Gastroesophageal sphincter (tissue), 4 donors: ENCODE measurements at regions not wholly inside any gene's neighbourhood (a gene's known extent, or its start where the extent isn't known, plus 50 kb on each side); places are given as distances from the start of the nearest gene placed in this dataset.

Experiments
- ATAC-seq: fragments of 150-250 bp; one replicate; pipeline ENCODE4 v1.9.1; 2016; ENCODE audit warnings: mild to moderate bottlenecking, moderate library complexity
- H3K27ac ChIP-seq, 4 donors: fragments of 200-600 bp; sonication (generic) in 3 of 4; 1 replicate in 3 of 4; 2 replicates in 1 of 4; pipeline ENCODE4 v1.5.1; 2016 to 2019
- H3K27me3 ChIP-seq: fragments of 200-600 bp; sonication (generic); one replicate; pipeline ENCODE4 v1.5.1; 2019
- H3K36me3 ChIP-seq, 2 donors: fragments of 200-600 bp; sonication (generic); one replicate each; pipeline ENCODE4 v1.5.1; 2019; ENCODE audit warnings: control low read depth in 1 of 2
- H3K4me1 ChIP-seq, 3 donors: fragments of 200-600 bp; sonication (generic); 1 replicate in 2 of 3; 2 replicates in 1 of 3; pipeline ENCODE4 v1.5.1; 2016 to 2019; ENCODE audit warnings: control low read depth in 2 of 3
- H3K4me3 ChIP-seq, 2 donors: fragments of 200-600 bp; sonication (generic); one replicate each; pipeline ENCODE4 v1.5.1; 2019; ENCODE audit warnings: mild to moderate bottlenecking in 1 of 2, moderate library complexity in 1 of 2
- H3K9me3 ChIP-seq, 3 donors: fragments of 200-600 bp; sonication (generic); one replicate each; pipeline ENCODE4 v1.5.1; 2017 to 2019; ENCODE audit warnings: control low read depth in 2 of 3
- EP300 ChIP-seq: sonication (generic); formaldehyde crosslinking; IDR thresholded peaks from one replicate; pipeline ENCODE4 v1.6.1; 2017; ENCODE audit warnings: antibody characterized with exemption, mild to moderate bottlenecking
- POLR2A ChIP-seq, 2 donors: fragments of 450-650 bp; IDR thresholded peaks; one replicate each; pipeline ENCODE4 v1.6.1; 2017; ENCODE audit warnings: antibody characterized with exemption in 2 of 2, mild to moderate bottlenecking in 2 of 2, moderate library complexity in 1 of 2
- POLR2AphosphoS5 ChIP-seq: sonication (generic); formaldehyde crosslinking; IDR thresholded peaks from one replicate; pipeline ENCODE4 v1.6.1; 2017; ENCODE audit warnings: antibody characterized with exemption
- WGBS, 2 donors: methylation state at CpG; one replicate each; pipeline ENCODE4 v1.1.5; 2018; ENCODE audit warnings: low coverage in 1 of 2; 5-methylcytosine and 5-hydroxymethylcytosine counted together
- TF ChIP-seq, protein P1 (sequence below), 4 experiments: fragments of 200-600 bp in 2 of 4; fragments of 450-650 bp in 2 of 4; sonication (generic) in 1 of 4; IDR thresholded peaks; one replicate each; pipeline ENCODE4 v1.5.1; 2017 to 2019; ENCODE audit warnings: antibody characterized with exemption in 4 of 4, mild to moderate bottlenecking in 2 of 4, moderate library complexity in 2 of 4

DNA sequence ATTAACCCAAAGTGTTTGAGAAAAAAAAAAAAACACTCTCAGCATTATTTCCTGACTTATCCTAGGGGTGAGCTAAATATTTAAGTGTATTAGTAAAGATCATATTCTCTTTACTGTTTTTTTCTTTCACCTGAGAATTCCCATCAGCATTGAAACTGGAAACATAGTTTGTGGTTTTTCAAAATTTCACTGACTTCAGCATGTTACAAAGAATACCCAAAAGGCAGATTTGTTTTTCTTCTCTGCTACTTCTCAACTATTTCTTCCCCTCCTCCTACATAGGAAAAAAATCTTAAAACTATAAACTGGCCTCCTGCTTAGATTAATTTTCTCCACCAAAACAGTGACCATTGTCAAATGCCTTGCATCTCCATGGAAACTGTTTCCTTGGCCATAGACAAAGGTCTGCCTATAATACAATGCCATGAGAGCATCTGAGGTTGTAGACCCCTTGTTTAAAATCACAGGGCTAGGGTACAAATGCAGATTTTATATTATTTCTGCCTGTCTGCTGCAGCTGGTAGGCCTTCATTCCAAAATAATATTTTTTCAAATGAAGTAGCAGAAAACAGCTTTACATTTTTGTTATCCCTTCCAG, 179.7 kb upstream of the GALNT5 start:
- Histone ChIP-seq H3K27ac (no peak overlapping the region), H3K4me1 (no peaks in the 10 kb centered on the region), H3K4me3 (no peak overlapping the region), H3K36me3 (no peaks in the 10 kb centered on the region), H3K9me3 (peaks cover 0 to 5% (median 0%) of the 10 kb centered on the region in 3 donors), H3K27me3 (no peaks in the 10 kb centered on the region)
- TF ChIP-seq, protein P1, sequence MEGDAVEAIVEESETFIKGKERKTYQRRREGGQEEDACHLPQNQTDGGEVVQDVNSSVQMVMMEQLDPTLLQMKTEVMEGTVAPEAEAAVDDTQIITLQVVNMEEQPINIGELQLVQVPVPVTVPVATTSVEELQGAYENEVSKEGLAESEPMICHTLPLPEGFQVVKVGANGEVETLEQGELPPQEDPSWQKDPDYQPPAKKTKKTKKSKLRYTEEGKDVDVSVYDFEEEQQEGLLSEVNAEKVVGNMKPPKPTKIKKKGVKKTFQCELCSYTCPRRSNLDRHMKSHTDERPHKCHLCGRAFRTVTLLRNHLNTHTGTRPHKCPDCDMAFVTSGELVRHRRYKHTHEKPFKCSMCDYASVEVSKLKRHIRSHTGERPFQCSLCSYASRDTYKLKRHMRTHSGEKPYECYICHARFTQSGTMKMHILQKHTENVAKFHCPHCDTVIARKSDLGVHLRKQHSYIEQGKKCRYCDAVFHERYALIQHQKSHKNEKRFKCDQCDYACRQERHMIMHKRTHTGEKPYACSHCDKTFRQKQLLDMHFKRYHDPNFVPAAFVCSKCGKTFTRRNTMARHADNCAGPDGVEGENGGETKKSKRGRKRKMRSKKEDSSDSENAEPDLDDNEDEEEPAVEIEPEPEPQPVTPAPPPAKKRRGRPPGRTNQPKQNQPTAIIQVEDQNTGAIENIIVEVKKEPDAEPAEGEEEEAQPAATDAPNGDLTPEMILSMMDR (IDR thresholded peaks at IDR 0.05), result no peak
- TF ChIP-seq POLR2A (IDR thresholded peaks at IDR 0.05) (no peak), POLR2AphosphoS5 (no peak), EP300 (no peak)
- ATAC-seq, result no peak

DNA sequence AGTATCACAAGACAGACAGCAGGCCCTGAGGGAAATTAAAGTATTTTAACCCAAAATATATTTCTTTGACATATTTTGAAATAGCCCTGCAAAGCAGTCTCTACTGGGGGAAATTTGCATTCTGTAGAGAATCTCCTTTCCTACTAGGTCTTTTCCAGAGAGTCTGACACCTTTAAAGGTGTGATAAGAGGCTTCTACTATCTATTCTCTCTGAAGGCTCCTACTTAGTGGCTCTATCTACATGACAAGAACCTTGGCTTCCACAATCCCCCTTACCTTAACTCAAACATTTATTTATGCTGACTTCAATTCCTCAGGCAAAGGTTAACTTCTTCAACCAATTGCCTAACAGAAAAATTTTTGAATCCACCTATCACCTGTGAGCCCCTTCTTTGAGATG, 174.6 kb upstream of the GALNT5 start:
- no peak for ATAC-seq
- H3K4me1 ChIP-seq, result peaks cover 0 to 16% (median 4%) of the 10 kb centered on the region in 3 donors
- no peak overlapping the region for H3K27ac ChIP-seq
- no peak overlapping the region for H3K4me3 ChIP-seq
- TF ChIP-seq POLR2A (IDR thresholded peaks at IDR 0.05), result no peak
- no peak for TF ChIP-seq POLR2AphosphoS5
- H3K9me3 ChIP-seq, result no peaks in the 10 kb centered on the region
- no peaks in the 10 kb centered on the region for H3K27me3 ChIP-seq
- H3K36me3 ChIP-seq, result no peaks in the 10 kb centered on the region

DNA sequence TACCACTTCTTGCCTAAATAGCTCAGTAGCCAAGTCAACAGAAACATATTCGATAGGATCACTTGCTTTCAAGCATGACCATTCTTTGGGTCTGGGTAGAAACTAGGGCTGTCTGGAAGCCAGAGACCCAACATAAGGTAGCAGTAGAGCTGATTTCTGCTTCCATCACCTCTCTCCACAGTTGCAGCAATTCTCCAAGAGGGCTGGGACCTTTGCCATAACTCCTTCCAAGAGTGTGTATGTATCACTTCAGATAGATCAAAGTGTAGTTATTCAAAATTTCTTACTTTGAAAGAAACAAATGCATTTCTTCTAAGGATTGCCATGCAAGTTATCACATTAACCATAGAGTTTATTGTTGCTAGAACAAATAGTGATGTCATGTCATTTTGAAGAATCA, 172.0 kb upstream of the GALNT5 start:
- Histone ChIP-seq H3K4me1 (peaks cover 0 to 19% (median 4%) of the 10 kb centered on the region in 3 donors), H3K9me3 (no peaks in the 10 kb centered on the region), H3K36me3 (no peaks in the 10 kb centered on the region), H3K4me3 (no peak overlapping the region), H3K27ac (no peak overlapping the region), H3K27me3 (no peaks in the 10 kb centered on the region)
- TF ChIP-seq POLR2AphosphoS5, result no peak
- TF ChIP-seq POLR2A (IDR thresholded peaks at IDR 0.05), result no peak
- no peak for TF ChIP-seq EP300
- TF ChIP-seq, protein P1 (IDR thresholded peaks at IDR 0.05), result no peak
- WGBS, 2 donors, result 80 to 84% methylated on average over 1 of the region's 1 CpG
- ATAC-seq, result no peak

DNA sequence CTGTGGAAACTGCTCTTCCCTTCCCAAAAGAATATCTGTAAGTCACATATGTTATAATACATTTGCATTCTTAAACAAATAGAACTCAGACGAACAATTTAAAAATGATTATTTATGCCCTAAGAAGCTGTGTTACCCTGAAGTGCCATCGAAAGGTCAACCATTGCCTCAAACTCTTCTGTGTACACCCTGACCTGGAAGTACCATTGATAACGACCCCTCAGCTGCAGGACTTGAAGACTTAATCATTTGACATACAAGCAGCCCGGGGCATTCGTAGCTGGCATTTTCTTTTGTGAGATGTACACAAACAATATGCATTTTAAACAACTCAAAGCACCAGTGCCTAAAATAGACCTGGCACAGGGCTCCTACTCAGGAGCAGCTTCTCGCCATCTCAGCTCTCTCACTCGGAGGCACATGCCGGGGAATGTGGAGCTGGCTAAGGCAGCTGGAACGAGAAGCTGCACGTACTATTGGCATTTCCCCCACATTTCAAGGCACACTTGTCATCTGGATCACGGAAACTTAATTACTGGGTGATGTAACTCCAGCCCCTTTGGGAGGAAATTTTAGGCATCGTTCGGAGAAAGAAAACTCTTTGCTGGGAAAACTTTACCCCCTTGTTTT, 170.0 kb upstream of the GALNT5 start:
- no peak overlapping the region for H3K4me3 ChIP-seq
- H3K36me3 ChIP-seq, result no peaks in the 10 kb centered on the region
- WGBS, 2 donors, result 51 to 54% methylated on average over 5 to 7 of the region's 13 CpGs
- H3K4me1 ChIP-seq, result peaks cover 0 to 19% (median 4%) of the 10 kb centered on the region in 3 donors
- TF ChIP-seq EP300 (no peak), POLR2AphosphoS5 (peak; percentile 74)
- H3K27me3 ChIP-seq, result no peaks in the 10 kb centered on the region
- H3K9me3 ChIP-seq, result no peaks in the 10 kb centered on the region
- peak overlapping the region in 2 of 4 donors; percentile 48 to 53 for H3K27ac ChIP-seq
- ATAC-seq, result peak; percentile 61

DNA sequence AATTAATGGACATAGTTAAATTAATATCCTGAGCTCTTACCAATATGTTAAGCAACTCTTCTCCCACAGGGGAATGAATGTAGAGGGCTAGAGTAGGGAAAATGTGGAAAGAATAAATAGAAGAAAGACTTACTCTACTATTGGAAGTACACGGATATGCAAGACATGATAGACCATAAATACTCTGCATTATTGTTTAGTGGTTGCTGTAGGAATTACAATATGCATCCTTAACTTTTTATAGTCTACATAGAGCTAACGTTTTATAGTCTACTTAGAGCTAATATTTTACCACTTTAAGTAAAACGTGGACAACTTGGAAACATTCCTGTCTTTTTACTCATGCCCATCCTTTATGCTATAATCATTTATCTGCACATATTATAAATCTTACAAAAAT, 163.8 kb upstream of the GALNT5 start:
- no peak for ATAC-seq
- Histone ChIP-seq H3K4me1 (no peaks in the 10 kb centered on the region), H3K4me3 (no peak overlapping the region), H3K27me3 (no peaks in the 10 kb centered on the region), H3K36me3 (no peaks in the 10 kb centered on the region), H3K9me3 (no peaks in the 10 kb centered on the region), H3K27ac (no peak overlapping the region)
- WGBS, 2 donors, result 41 to 44% methylated on average over 3 of the region's 3 CpGs
- no peak for TF ChIP-seq POLR2A (IDR thresholded peaks at IDR 0.05)
- TF ChIP-seq, protein P1 (IDR thresholded peaks at IDR 0.05), result no peak

DNA sequence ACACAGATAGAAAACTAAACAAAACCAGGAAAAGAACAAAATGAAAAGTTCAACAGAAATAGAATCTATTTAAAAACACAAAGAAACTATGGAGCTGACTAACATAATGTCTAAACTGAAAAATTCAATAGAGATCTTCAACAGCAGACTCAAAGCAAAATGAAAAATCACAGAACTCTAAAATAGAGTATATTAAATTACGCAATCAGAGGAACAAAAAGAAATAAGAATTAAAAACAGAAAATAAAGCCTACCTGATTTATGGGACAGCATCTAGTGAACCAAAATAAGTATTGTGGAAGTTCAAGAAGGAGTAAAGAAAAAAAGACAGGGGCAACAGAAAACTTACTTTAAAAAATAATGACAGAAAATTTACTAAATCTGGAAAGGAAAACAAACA, 152.1 kb upstream of the GALNT5 start:
- WGBS, 2 donors, result 86 to 95% methylated on average over 1 of the region's 1 CpG
- no peaks in the 10 kb centered on the region for H3K36me3 ChIP-seq
- TF ChIP-seq POLR2AphosphoS5, result no peak
- TF ChIP-seq, protein P1 (IDR thresholded peaks at IDR 0.05), result no peak
- no peak for TF ChIP-seq EP300
- TF ChIP-seq POLR2A (IDR thresholded peaks at IDR 0.05), result no peak
- H3K4me3 ChIP-seq, result no peak overlapping the region
- H3K27me3 ChIP-seq, result no peaks in the 10 kb centered on the region
- H3K27ac ChIP-seq, result no peak overlapping the region
- H3K9me3 ChIP-seq, result peaks cover 0 to 42% (median 0%) of the 10 kb centered on the region in 3 donors
- ATAC-seq, result no peak
- no peaks in the 10 kb centered on the region for H3K4me1 ChIP-seq
